DND-41 (cell line): ENCODE measurements at regions not wholly inside any gene's neighbourhood (a gene's known extent, or its start where the extent isn't known, plus 50 kb on each side); places are given as distances from the start of the nearest gene placed in this dataset.

Experiments used
- ATAC-seq: fragments of 200-7000 bp; cut with Tn5 transposase; 3 replicates; pipeline ENCODE4 v1.9.1; 2021; ENCODE audit warnings: low read depth; ENCODE audit not compliant: insufficient read depth
- DNase-seq: peaks from one replicate; pipeline ENCODE4 v3.0.0-alpha.2; 2020
- H2AFZ ChIP-seq: 2 replicates; pipeline ENCODE4 v1.6.0; 2012; ENCODE audit warnings: low read depth, low read length
- H3K27ac ChIP-seq: 2 replicates; pipeline ENCODE4 v1.5.1; 2012; ENCODE audit warnings: low read length, inconsistent platforms
- H3K27me3 ChIP-seq: fragments of 200-600 bp; sonication (generic); 2 replicates; pipeline ENCODE4 v1.6.0; 2012; ENCODE audit warnings: low read length, mild to moderate bottlenecking, inconsistent platforms; ENCODE audit not compliant: insufficient read depth, poor library complexity
- H3K36me3 ChIP-seq: 2 replicates; pipeline ENCODE4 v1.5.1; 2012; ENCODE audit warnings: low read length, inconsistent platforms; ENCODE audit not compliant: insufficient read depth
- H3K4me1 ChIP-seq: 2 replicates; pipeline ENCODE4 v1.5.1; 2012; ENCODE audit warnings: mild to moderate bottlenecking, low read length; ENCODE audit not compliant: insufficient read depth
- H3K4me2 ChIP-seq: 2 replicates; pipeline ENCODE4 v1.6.0; 2012; ENCODE audit warnings: mild to moderate bottlenecking, moderate library complexity, low read length, inconsistent platforms; ENCODE audit not compliant: insufficient read depth
- H3K4me3 ChIP-seq, 2 experiments: fragments of 200-600 bp in 1 of 2; shearing (Covaris generic) in 1 of 2; 2 replicates each; pipeline ENCODE4 v1.5.1; 2012 to 2016; ENCODE audit warnings: inconsistent platforms in 2 of 2, low read length in 2 of 2, mild to moderate bottlenecking in 2 of 2, low read depth in 1 of 2, moderate library complexity in 1 of 2
- H3K79me2 ChIP-seq: 2 replicates; pipeline ENCODE4 v1.6.0; 2012; ENCODE audit warnings: low read length, inconsistent platforms; ENCODE audit not compliant: insufficient read depth
- H3K9ac ChIP-seq: 2 replicates; pipeline ENCODE4 v1.6.0; 2012; ENCODE audit warnings: low read depth, mild to moderate bottlenecking, inconsistent platforms, low read length, moderate library complexity
- H3K9me3 ChIP-seq: 2 replicates; pipeline ENCODE4 v1.5.1; 2012; ENCODE audit warnings: low read length, moderate library complexity, mild to moderate bottlenecking, inconsistent platforms; ENCODE audit not compliant: insufficient read depth, severe bottlenecking
- H4K20me1 ChIP-seq: 2 replicates; pipeline ENCODE4 v1.6.0; 2012; ENCODE audit warnings: low read length; ENCODE audit not compliant: insufficient read depth
- CTCF ChIP-seq: IDR thresholded peaks from 2 replicates; pipeline ENCODE4 v1.5.1; 2012; ENCODE audit warnings: borderline replicate concordance, low read length, moderate library complexity, mild to moderate bottlenecking; ENCODE audit not compliant: poor library complexity, severe bottlenecking; ENCODE audit errors: extremely low read depth
- EZH2 ChIP-seq: IDR thresholded peaks from 3 replicates; pipeline ENCODE4 v1.6.1; 2012; ENCODE audit warnings: borderline replicate concordance, low read depth, mild to moderate bottlenecking, moderate library complexity, low read length, inconsistent platforms; ENCODE audit not compliant: severe bottlenecking

- TF ChIP-seq EZH2 (no peak), CTCF (no peak)
- Histone ChIP-seq H4K20me1 (no peaks in the 10 kb centered on the region), H3K9ac (no peak overlapping the region), H3K36me3 (no peaks in the 10 kb centered on the region), H3K9me3 (peaks cover 11% of the 10 kb centered on the region), H3K27ac (no peak overlapping the region), H2AFZ (no peak overlapping the region), H3K4me1 (no peaks in the 10 kb centered on the region), H3K4me2 (no peak overlapping the region), H3K27me3 (no peaks in the 10 kb centered on the region), H3K79me2 (no peaks in the 10 kb centered on the region), H3K4me3 (no peak overlapping the region)
- DNase-seq (no peak), ATAC-seq (no peak)
Measured at GRCh38 chr6:105714846-105715245, 312.0 kb upstream of the PREP start.

DNA sequence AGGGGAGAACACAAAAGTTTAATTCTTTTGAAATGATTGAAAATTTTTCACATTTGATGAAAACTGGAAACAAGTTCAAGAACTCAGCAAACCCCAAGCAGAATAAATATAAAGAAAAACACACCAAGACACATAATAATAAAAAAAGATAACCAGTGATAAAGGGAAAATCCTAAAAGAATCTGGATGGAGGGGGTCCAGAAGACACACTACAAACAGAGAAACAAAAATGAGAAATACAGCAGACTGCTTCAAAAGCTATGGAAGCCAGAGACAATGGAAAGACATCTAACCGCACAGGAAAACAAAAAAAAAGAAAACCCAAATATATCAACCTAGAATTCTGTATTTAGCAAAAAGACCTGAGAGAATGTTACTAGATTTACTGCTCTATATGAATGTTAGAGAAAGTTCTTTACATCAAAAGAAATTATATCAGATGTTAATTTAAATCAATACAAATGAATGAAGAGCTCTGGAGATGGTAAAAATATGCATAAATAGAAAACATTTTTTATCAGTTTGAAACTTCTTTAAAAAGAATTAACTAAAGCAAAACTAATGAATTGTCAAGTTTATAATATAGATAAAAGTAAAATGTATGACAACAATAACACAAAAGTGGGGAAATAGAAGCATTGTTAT, 310.7 kb upstream of the PREP start:
- no peak overlapping the region for H2AFZ ChIP-seq
- ATAC-seq (no peak), DNase-seq (no peak)
- no peak overlapping the region for H3K9ac ChIP-seq
- peaks cover 11% of the 10 kb centered on the region for H3K9me3 ChIP-seq
- H3K27me3 ChIP-seq = no peaks in the 10 kb centered on the region
- H3K4me2 ChIP-seq = no peak overlapping the region
- TF ChIP-seq EZH2 (no peak), CTCF (no peak)
- H3K4me3 ChIP-seq = no peak overlapping the region
- no peaks in the 10 kb centered on the region for H4K20me1 ChIP-seq
- no peaks in the 10 kb centered on the region for H3K4me1 ChIP-seq
- H3K79me2 ChIP-seq = no peaks in the 10 kb centered on the region
- no peak overlapping the region for H3K27ac ChIP-seq
- no peaks in the 10 kb centered on the region for H3K36me3 ChIP-seq

DNA sequence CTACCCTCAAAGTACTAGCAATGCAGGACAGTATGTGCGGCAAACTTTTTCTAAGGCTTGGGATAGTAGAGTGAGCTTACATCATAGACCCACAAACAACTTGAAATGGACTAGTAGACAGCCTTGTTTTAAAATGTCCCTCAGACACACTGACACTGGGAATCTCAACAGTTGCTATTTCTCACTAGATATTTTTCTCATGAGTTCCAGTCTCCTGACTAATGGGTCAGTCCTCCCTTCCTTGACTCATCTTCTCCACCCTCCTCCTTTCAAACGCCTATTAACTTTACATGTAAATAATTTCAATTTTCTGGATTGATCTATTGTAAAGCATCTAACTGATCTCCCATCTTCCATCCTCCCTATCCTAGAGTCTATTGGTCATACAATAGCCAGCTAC, 308.3 kb upstream of the PREP start:
- Histone ChIP-seq H3K36me3 (no peaks in the 10 kb centered on the region), H2AFZ (no peak overlapping the region), H3K27me3 (no peaks in the 10 kb centered on the region), H3K4me2 (no peak overlapping the region), H4K20me1 (no peaks in the 10 kb centered on the region), H3K9ac (no peak overlapping the region), H3K9me3 (peaks cover 11% of the 10 kb centered on the region), H3K4me3 (no peak overlapping the region), H3K4me1 (no peaks in the 10 kb centered on the region), H3K27ac (no peak overlapping the region), H3K79me2 (no peaks in the 10 kb centered on the region)
- DNase-seq (no peak), ATAC-seq (no peak)
- TF ChIP-seq CTCF (no peak), EZH2 (no peak)
